Nephron (organoid): ENCODE measurements at regions not wholly inside any gene's neighbourhood (a gene's known extent, or its start where the extent isn't known, plus 50 kb on each side); places are given as distances from the start of the nearest gene placed in this dataset.

Source experiments
- H3K27ac Mint-ChIP-seq, 3 experiments: 2 replicates each; pipeline ENCODE4 v1.8.0; 2020; ENCODE audit warnings: mixed read lengths in 3 of 3, mild to moderate bottlenecking in 2 of 3, moderate library complexity in 1 of 3
- H3K27me3 Mint-ChIP-seq: 2 replicates; pipeline ENCODE4 v1.8.0; 2021; ENCODE audit warnings: low read depth, mild to moderate bottlenecking, moderate library complexity, mixed read lengths
- H3K36me3 Mint-ChIP-seq: 2 replicates; pipeline ENCODE4 v1.8.0; 2020; ENCODE audit warnings: low read depth, mixed read lengths
- H3K4me1 Mint-ChIP-seq: 2 replicates; pipeline ENCODE4 v1.8.0; 2020; ENCODE audit warnings: mixed read lengths
- H3K4me3 Mint-ChIP-seq, 3 experiments: 2 replicates each; pipeline ENCODE4 v1.8.0; 2020; ENCODE audit warnings: mild to moderate bottlenecking in 3 of 3, mixed read lengths in 3 of 3, moderate library complexity in 2 of 3
- H3K9me3 Mint-ChIP-seq: 2 replicates; pipeline ENCODE4 v1.8.0; 2020; ENCODE audit warnings: mixed read lengths
- CTCF ChIP-seq, 3 experiments: fragments of 200-600 bp; sonication (generic); IDR thresholded peaks; one replicate each; pipeline ENCODE4 v1.5.0; 2021; ENCODE audit warnings: antibody characterized with exemption in 3 of 3; ENCODE audit not compliant: unreplicated experiment in 3 of 3

GRCh38 chr7:156223935-156224832 lies 411.9 kb upstream of the SHH start:
- H3K27ac Mint-ChIP-seq, result no peak overlapping the region
- H3K4me3 Mint-ChIP-seq, result no peak overlapping the region
- peaks cover 4% of the 10 kb centered on the region for H3K27me3 Mint-ChIP-seq
- no peak for TF ChIP-seq CTCF (IDR thresholded peaks at IDR 0.05; ENCODE audit: unreplicated experiment in 3 of 3)
- no peaks in the 10 kb centered on the region for H3K36me3 Mint-ChIP-seq
- H3K9me3 Mint-ChIP-seq, result peaks cover 5% of the 10 kb centered on the region
- no peaks in the 10 kb centered on the region for H3K4me1 Mint-ChIP-seq

GRCh38 chr7:156222611-156223010 lies 410.3 kb upstream of the SHH start:
- Mint-ChIP-seq H3K9me3 (peaks cover 5% of the 10 kb centered on the region), H3K4me3 (no peak overlapping the region), H3K36me3 (no peaks in the 10 kb centered on the region), H3K27ac (no peak overlapping the region), H3K27me3 (peaks cover 4% of the 10 kb centered on the region), H3K4me1 (no peaks in the 10 kb centered on the region)
- no peak for TF ChIP-seq CTCF (IDR thresholded peaks at IDR 0.05; ENCODE audit: unreplicated experiment in 3 of 3)

- H3K27ac Mint-ChIP-seq, result no peak overlapping the region
- peaks cover 4% of the 10 kb centered on the region for H3K27me3 Mint-ChIP-seq
- no peak overlapping the region for H3K4me3 Mint-ChIP-seq
- no peak for TF ChIP-seq CTCF (IDR thresholded peaks at IDR 0.05; ENCODE audit: unreplicated experiment in 3 of 3)
- H3K36me3 Mint-ChIP-seq, result no peaks in the 10 kb centered on the region
- peaks cover under 1% of the 10 kb centered on the region for H3K9me3 Mint-ChIP-seq
- H3K4me1 Mint-ChIP-seq, result no peaks in the 10 kb centered on the region
These were observed 409.9 kb upstream of the SHH start for GRCh38 chr7:156222151-156222550.

- H3K9me3 Mint-ChIP-seq, result no peaks in the 10 kb centered on the region
- no peak overlapping the region for H3K27ac Mint-ChIP-seq
- no peaks in the 10 kb centered on the region for H3K4me1 Mint-ChIP-seq
- no peak for TF ChIP-seq CTCF (IDR thresholded peaks at IDR 0.05; ENCODE audit: unreplicated experiment in 3 of 3)
- H3K27me3 Mint-ChIP-seq, result peaks cover 9% of the 10 kb centered on the region
- H3K4me3 Mint-ChIP-seq, result no peak overlapping the region
- no peaks in the 10 kb centered on the region for H3K36me3 Mint-ChIP-seq
These were observed 408.4 kb upstream of the SHH start for GRCh38 chr7:156220701-156221100.

GRCh38 chr7:156220078-156220605 lies 407.9 kb upstream of the SHH start:
- Mint-ChIP-seq H3K27ac (no peak overlapping the region), H3K4me3 (no peak overlapping the region), H3K4me1 (no peaks in the 10 kb centered on the region), H3K36me3 (no peaks in the 10 kb centered on the region), H3K27me3 (peaks cover 9% of the 10 kb centered on the region), H3K9me3 (no peaks in the 10 kb centered on the region)
- TF ChIP-seq CTCF (IDR thresholded peaks at IDR 0.05; ENCODE audit: unreplicated experiment in 3 of 3), result no peak
